ENCODE measurements at regions not wholly inside any gene's neighbourhood (a gene's known extent, or its start where the extent isn't known, plus 50 kb on each side); places are given as distances from the start of the nearest gene placed in this dataset.

GRCh38 chr4:64799751-64800150 is 390.5 kb upstream of the TECRL start:
- TF ChIP-seq, protein P1, sequence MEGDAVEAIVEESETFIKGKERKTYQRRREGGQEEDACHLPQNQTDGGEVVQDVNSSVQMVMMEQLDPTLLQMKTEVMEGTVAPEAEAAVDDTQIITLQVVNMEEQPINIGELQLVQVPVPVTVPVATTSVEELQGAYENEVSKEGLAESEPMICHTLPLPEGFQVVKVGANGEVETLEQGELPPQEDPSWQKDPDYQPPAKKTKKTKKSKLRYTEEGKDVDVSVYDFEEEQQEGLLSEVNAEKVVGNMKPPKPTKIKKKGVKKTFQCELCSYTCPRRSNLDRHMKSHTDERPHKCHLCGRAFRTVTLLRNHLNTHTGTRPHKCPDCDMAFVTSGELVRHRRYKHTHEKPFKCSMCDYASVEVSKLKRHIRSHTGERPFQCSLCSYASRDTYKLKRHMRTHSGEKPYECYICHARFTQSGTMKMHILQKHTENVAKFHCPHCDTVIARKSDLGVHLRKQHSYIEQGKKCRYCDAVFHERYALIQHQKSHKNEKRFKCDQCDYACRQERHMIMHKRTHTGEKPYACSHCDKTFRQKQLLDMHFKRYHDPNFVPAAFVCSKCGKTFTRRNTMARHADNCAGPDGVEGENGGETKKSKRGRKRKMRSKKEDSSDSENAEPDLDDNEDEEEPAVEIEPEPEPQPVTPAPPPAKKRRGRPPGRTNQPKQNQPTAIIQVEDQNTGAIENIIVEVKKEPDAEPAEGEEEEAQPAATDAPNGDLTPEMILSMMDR (IDR thresholded peaks at IDR 0.05): no peak
- TF ChIP-seq ZFX (IDR thresholded peaks at IDR 0.05; ENCODE audit: borderline replicate concordance): no peak

Data from 22Rv1 (cell line).